SH-SY5Y (cell line): ENCODE measurements at regions not wholly inside any gene's neighbourhood (a gene's known extent, or its start where the extent isn't known, plus 50 kb on each side); places are given as distances from the start of the nearest gene placed in this dataset.

Source experiments
- GATA2 ChIP-seq: IDR thresholded peaks from 2 replicates; pipeline ENCODE4 v1.6.1; 2011; ENCODE audit warnings: mild to moderate bottlenecking, low read depth, low read length
- GATA3 ChIP-seq: IDR thresholded peaks from 2 replicates; pipeline ENCODE4 v1.6.1; 2011; ENCODE audit warnings: low read depth, mild to moderate bottlenecking, low read length, moderate library complexity

GRCh38 chr10:78689584-78689935 lies 379.2 kb upstream of the ZMIZ1 start:
- no peak for TF ChIP-seq GATA2
- TF ChIP-seq GATA3: no peak
